ENCODE measurements at regions not wholly inside any gene's neighbourhood (a gene's known extent, or its start where the extent isn't known, plus 50 kb on each side); places are given as distances from the start of the nearest gene placed in this dataset.
A peak's percentile ranks its signal among the peaks of the same experiment; 100 is the strongest.

- H3K4me2 ChIP-seq (ENCODE audit: low read depth, low read length, poor library complexity, severe bottlenecking): peak overlapping the region; percentile 9
- H4K20me1 ChIP-seq (ENCODE audit: low read depth, low read length): no peaks in the 10 kb centered on the region
- no peak overlapping the region for H3K4me3 ChIP-seq (ENCODE audit: insufficient read depth, low read length, poor library complexity, severe bottlenecking)
- TF ChIP-seq CTCF (IDR thresholded peaks at IDR 0.05; ENCODE audit: insufficient read depth, low read length, poor library complexity, severe bottlenecking): peak; percentile 71
- no peak for TF ChIP-seq EZH2phosphoT487 (conservative IDR thresholded peaks at IDR 0.05; ENCODE audit: low read length)
- no peaks in the 10 kb centered on the region for H3K79me2 ChIP-seq (ENCODE audit: insufficient read depth, low read length)
- peak overlapping the region; percentile 45 for H2AFZ ChIP-seq (ENCODE audit: low read depth, low read length, severe bottlenecking)
- no peaks in the 10 kb centered on the region for H3F3A ChIP-seq (ENCODE audit: insufficient read depth)
- H3K27me3 ChIP-seq (ENCODE audit: low read length): no peaks in the 10 kb centered on the region
- H3K9me2 ChIP-seq (replicated peaks; ENCODE audit: insufficient read depth, low read length): no peaks in the 10 kb centered on the region
- H3K27ac ChIP-seq (ENCODE audit: low read depth, low read length): no peak overlapping the region
- no peaks in the 10 kb centered on the region for H3K36me3 ChIP-seq (ENCODE audit: low read length)
- H3K9me3 ChIP-seq (ENCODE audit: insufficient read depth, low read length): 0 out of 2 replicates have a peak, but pooled peaks cover 7% of the 10 kb centered on the region
- H3K9ac ChIP-seq (ENCODE audit: low read length): no peak overlapping the region
These were observed 112.2 kb upstream of the MBNL2 start for GRCh38 chr13:97109841-97110492.

GRCh38 chr13:97110936-97111335, 111.2 kb upstream of the MBNL2 start:
- Histone ChIP-seq H4K20me1 (ENCODE audit: low read depth, low read length) (no peaks in the 10 kb centered on the region), H3K9me3 (ENCODE audit: insufficient read depth, low read length) (no peaks in the 10 kb centered on the region), H2AFZ (ENCODE audit: low read depth, low read length, severe bottlenecking) (no peak overlapping the region), H3K27me3 (ENCODE audit: low read length) (no peaks in the 10 kb centered on the region), H3K4me3 (ENCODE audit: insufficient read depth, low read length, poor library complexity, severe bottlenecking) (no peak overlapping the region), H3K36me3 (ENCODE audit: low read length) (no peaks in the 10 kb centered on the region), H3K9ac (ENCODE audit: low read length) (no peak overlapping the region), H3F3A (ENCODE audit: insufficient read depth) (no peaks in the 10 kb centered on the region), H3K79me2 (ENCODE audit: insufficient read depth, low read length) (no peaks in the 10 kb centered on the region), H3K9me2 (replicated peaks; ENCODE audit: insufficient read depth, low read length) (no peaks in the 10 kb centered on the region), H3K4me2 (ENCODE audit: low read depth, low read length, poor library complexity, severe bottlenecking) (no peak overlapping the region), H3K27ac (ENCODE audit: low read depth, low read length) (no peak overlapping the region)
- no peak for TF ChIP-seq CTCF (IDR thresholded peaks at IDR 0.05; ENCODE audit: insufficient read depth, low read length, poor library complexity, severe bottlenecking)
- TF ChIP-seq EZH2phosphoT487 (conservative IDR thresholded peaks at IDR 0.05; ENCODE audit: low read length): no peak

- no peak overlapping the region for H3K4me2 ChIP-seq (ENCODE audit: low read depth, low read length, poor library complexity, severe bottlenecking)
- H3F3A ChIP-seq (ENCODE audit: insufficient read depth): no peaks in the 10 kb centered on the region
- H3K27ac ChIP-seq (ENCODE audit: low read depth, low read length): no peak overlapping the region
- no peak overlapping the region for H3K4me3 ChIP-seq (ENCODE audit: insufficient read depth, low read length, poor library complexity, severe bottlenecking)
- no peak for TF ChIP-seq EZH2phosphoT487 (conservative IDR thresholded peaks at IDR 0.05; ENCODE audit: low read length)
- TF ChIP-seq CTCF (IDR thresholded peaks at IDR 0.05; ENCODE audit: insufficient read depth, low read length, poor library complexity, severe bottlenecking): no peak
- H3K79me2 ChIP-seq (ENCODE audit: insufficient read depth, low read length): no peaks in the 10 kb centered on the region
- H3K27me3 ChIP-seq (ENCODE audit: low read length): no peaks in the 10 kb centered on the region
- H2AFZ ChIP-seq (ENCODE audit: low read depth, low read length, severe bottlenecking): no peak overlapping the region
- H3K9me3 ChIP-seq (ENCODE audit: insufficient read depth, low read length): no peaks in the 10 kb centered on the region
- no peaks in the 10 kb centered on the region for H3K36me3 ChIP-seq (ENCODE audit: low read length)
- no peaks in the 10 kb centered on the region for H4K20me1 ChIP-seq (ENCODE audit: low read depth, low read length)
- H3K9me2 ChIP-seq (replicated peaks; ENCODE audit: insufficient read depth, low read length): no peaks in the 10 kb centered on the region
- no peak overlapping the region for H3K9ac ChIP-seq (ENCODE audit: low read length)
These were observed 110.4 kb upstream of the MBNL2 start for GRCh38 chr13:97111756-97112155.
